SJCRH30 (cell line): ENCODE measurements at regions not wholly inside any gene's neighbourhood (a gene's known extent, or its start where the extent isn't known, plus 50 kb on each side); places are given as distances from the start of the nearest gene placed in this dataset.

Source experiments
- DNase-seq, 2 experiments: peaks; one replicate each; pipeline ENCODE4 v3.0.0-alpha.2; 2015 to 2020
- H3K27ac ChIP-seq: fragments of 250-450 bp; sonication (Bioruptor Pico); 2 replicates; pipeline ENCODE4 v1.5.1; 2020; ENCODE audit warnings: mild to moderate bottlenecking, moderate library complexity
- H3K27me3 ChIP-seq: fragments of 250-450 bp; sonication (Bioruptor Pico); 2 replicates; pipeline ENCODE4 v1.5.1; 2020; ENCODE audit warnings: mild to moderate bottlenecking, moderate library complexity
- H3K36me3 ChIP-seq: fragments of 250-450 bp; sonication (Bioruptor Pico); 2 replicates; pipeline ENCODE4 v1.5.1; 2020; ENCODE audit warnings: mild to moderate bottlenecking, moderate library complexity
- H3K4me1 ChIP-seq: fragments of 250-450 bp; sonication (Bioruptor Pico); 2 replicates; pipeline ENCODE4 v1.5.1; 2020; ENCODE audit warnings: mild to moderate bottlenecking, moderate library complexity
- H3K4me3 ChIP-seq: fragments of 250-450 bp; sonication (Bioruptor Pico); 2 replicates; pipeline ENCODE4 v1.5.1; 2020; ENCODE audit warnings: mild to moderate bottlenecking, moderate library complexity
- H3K9me3 ChIP-seq: fragments of 250-450 bp; sonication (Bioruptor Pico); replicated peaks from 2 replicates; pipeline ENCODE4 v1.5.1; 2020; ENCODE audit warnings: mild to moderate bottlenecking, moderate library complexity

GRCh38 chr2:60400462-60401246 lies 152.8 kb downstream of the BCL11A start:
- Histone ChIP-seq H3K27me3 (no peaks in the 10 kb centered on the region), H3K4me3 (no peak overlapping the region), H3K27ac (no peak overlapping the region), H3K36me3 (no peaks in the 10 kb centered on the region), H3K4me1 (peaks cover 17% of the 10 kb centered on the region), H3K9me3 (no peaks in the 10 kb centered on the region)
- peak in 1 of 2 experiments; percentile 54 for DNase-seq

- no peak for DNase-seq
- Histone ChIP-seq H3K27ac (no peak overlapping the region), H3K27me3 (no peaks in the 10 kb centered on the region), H3K9me3 (no peaks in the 10 kb centered on the region), H3K4me3 (no peak overlapping the region), H3K4me1 (peaks cover 7% of the 10 kb centered on the region), H3K36me3 (no peaks in the 10 kb centered on the region)
Measured at GRCh38 chr2:60394463-60394862, 159.0 kb downstream of the BCL11A start.

DNA sequence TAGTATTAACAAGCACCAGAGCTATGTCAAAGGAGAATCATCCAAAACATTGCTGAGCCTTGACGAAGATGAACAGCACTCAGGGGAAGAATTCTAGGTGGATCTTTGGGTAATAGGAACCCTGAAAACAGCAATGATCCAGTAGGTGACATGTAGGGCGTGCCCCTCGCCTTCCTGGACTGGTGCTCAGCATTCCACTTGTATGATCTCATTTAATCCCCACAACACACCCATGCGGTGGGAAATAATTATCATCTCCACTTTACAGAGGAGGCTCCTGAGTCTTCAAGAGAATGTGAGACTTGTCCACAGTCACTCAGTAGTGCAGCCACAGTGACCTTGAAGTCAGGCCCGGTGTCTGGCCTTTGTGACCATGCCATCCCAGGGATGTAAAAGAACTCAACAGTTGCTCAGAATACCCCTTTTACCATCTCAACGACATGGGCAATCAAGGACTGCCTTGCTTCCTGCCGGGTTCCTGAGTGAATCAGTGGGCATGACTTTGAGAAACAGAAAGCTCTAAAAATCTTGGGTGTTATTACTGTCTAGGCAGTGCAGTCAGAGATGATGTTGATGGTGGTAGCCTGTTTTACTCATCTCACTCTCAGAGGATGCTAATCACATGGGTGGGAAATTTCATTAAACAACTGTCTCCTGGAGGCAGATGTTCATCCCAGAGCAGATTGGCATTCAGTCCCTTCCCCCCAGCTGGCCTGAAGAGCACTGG lies 161.6 kb downstream of the BCL11A start:
- Histone ChIP-seq H3K4me1 (peaks cover 7% of the 10 kb centered on the region), H3K36me3 (no peaks in the 10 kb centered on the region), H3K9me3 (no peaks in the 10 kb centered on the region), H3K27ac (no peak overlapping the region), H3K4me3 (no peak overlapping the region), H3K27me3 (no peaks in the 10 kb centered on the region)
- DNase-seq = no peak

DNA sequence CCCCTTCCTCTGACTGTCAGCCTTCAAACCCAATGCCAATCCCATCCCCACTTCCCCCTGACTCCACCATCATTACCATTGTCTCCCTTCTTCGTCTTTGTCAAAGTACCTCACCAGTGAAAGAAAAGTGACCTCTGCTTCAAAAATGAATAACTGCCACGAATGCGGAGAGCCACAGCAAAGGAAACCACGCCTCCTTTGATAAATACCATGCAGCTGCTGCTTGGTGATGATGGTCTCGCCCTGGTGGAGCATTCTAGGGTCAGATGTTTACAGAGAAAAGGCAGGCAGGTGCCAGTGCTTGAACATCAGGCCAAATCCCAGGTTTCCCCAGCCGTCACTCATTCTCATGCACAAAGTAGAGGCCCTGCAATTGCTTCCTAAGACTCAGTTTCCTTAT lies 162.2 kb downstream of the BCL11A start:
- Histone ChIP-seq H3K4me1 (peaks cover 7% of the 10 kb centered on the region), H3K9me3 (no peaks in the 10 kb centered on the region), H3K27me3 (no peaks in the 10 kb centered on the region), H3K36me3 (no peaks in the 10 kb centered on the region), H3K4me3 (no peak overlapping the region), H3K27ac (no peak overlapping the region)
- peak; percentile 26 to 43 for DNase-seq

DNA sequence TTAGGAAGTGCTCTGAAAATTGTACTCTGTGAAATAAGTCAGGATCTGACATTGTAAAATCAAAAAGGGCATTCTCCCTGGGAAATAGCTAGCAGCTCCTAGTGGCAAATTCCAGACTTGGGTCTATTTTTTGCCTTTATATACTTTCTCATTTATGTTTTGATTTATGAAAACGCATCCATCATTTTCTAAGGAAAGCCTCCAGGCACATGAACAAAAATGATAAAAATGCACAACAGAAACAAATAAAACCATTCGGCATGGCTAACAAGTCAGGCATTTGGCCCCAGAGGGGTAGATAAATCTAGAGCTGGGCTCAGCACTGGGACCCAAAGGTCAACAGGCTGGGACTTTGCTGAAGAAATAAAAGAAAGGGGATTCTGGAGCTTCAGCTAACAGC lies 167.0 kb downstream of the BCL11A start:
- no peaks in the 10 kb centered on the region for H3K36me3 ChIP-seq
- H3K4me1 ChIP-seq = peaks cover 1% of the 10 kb centered on the region
- no peak for DNase-seq
- no peak overlapping the region for H3K4me3 ChIP-seq
- H3K27ac ChIP-seq = no peak overlapping the region
- no peaks in the 10 kb centered on the region for H3K9me3 ChIP-seq
- no peaks in the 10 kb centered on the region for H3K27me3 ChIP-seq

GRCh38 chr2:60385648-60386047 lies 167.8 kb downstream of the BCL11A start:
- DNase-seq = no peak
- H3K4me1 ChIP-seq = no peaks in the 10 kb centered on the region
- H3K36me3 ChIP-seq = no peaks in the 10 kb centered on the region
- H3K9me3 ChIP-seq = no peaks in the 10 kb centered on the region
- no peak overlapping the region for H3K27ac ChIP-seq
- H3K4me3 ChIP-seq = no peak overlapping the region
- H3K27me3 ChIP-seq = no peaks in the 10 kb centered on the region

GRCh38 chr2:60383401-60384143 lies 169.9 kb downstream of the BCL11A start:
- Histone ChIP-seq H3K27me3 (no peaks in the 10 kb centered on the region), H3K4me1 (no peaks in the 10 kb centered on the region), H3K9me3 (no peaks in the 10 kb centered on the region), H3K27ac (no peak overlapping the region), H3K36me3 (no peaks in the 10 kb centered on the region), H3K4me3 (no peak overlapping the region)
- no peak for DNase-seq

DNA sequence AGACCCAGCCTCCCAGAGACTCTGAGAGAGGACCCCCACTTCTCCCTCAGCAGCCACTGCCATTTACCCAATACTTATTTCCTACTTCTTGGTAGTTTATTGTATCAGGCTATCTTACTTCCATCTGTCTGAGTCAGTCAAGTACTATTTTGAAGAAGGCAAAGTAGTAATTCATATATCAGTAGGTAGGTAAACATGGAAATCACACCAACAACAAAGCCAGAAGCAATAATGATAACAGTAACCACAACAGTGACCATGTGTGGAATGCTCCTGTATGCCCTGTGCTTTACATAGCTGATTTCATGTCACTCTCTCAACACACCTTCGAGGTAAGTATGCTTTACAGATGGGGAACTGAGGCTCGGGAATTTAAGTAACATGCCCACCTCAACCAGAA lies 173.0 kb downstream of the BCL11A start:
- no peak overlapping the region for H3K27ac ChIP-seq
- H3K36me3 ChIP-seq = no peaks in the 10 kb centered on the region
- H3K27me3 ChIP-seq = no peaks in the 10 kb centered on the region
- no peak for DNase-seq
- H3K4me1 ChIP-seq = no peaks in the 10 kb centered on the region
- H3K4me3 ChIP-seq = no peak overlapping the region
- no peaks in the 10 kb centered on the region for H3K9me3 ChIP-seq

DNA sequence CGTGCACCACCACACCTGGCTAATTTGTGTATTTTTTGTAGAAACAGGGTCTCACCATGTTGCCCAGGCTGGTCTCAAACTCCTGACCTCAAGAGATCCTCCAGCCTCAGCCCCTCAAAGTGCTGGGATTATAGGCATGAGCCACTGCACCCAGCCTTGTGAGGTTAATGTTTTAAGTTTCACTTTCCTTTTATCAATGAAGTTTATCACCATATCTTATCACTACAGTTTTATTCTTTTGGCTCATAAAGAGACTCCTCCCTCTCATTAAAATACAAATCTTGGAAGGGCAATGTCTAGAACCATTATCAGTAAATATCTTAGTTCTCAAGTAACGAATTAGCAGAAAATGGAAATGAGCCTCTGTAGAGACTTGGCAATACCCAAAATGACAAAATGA lies 173.8 kb downstream of the BCL11A start:
- DNase-seq = no peak
- Histone ChIP-seq H3K36me3 (no peaks in the 10 kb centered on the region), H3K4me1 (no peaks in the 10 kb centered on the region), H3K9me3 (no peaks in the 10 kb centered on the region), H3K4me3 (no peak overlapping the region), H3K27me3 (no peaks in the 10 kb centered on the region), H3K27ac (no peak overlapping the region)

DNA sequence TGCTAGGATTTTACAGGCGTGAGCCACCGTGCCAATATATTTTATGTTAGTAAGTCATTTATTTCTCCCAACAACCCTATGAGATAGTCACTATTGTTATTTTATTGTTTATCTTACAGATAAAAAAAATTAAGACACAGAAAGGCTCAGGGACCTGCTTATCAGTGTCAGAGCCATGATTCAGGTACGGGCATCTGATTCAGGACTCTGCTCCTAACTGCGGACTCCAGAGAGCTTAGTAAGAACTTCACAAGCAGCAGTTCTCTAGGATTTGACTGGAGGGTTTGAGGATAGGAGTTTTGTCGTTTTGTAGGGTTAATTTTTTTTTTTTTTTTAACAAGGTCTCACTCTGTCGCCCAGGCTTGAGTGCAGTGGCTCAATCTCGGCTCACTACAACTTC lies 174.2 kb downstream of the BCL11A start:
- DNase-seq = no peak

GRCh38 chr2:60377825-60378224 lies 175.6 kb downstream of the BCL11A start:
- Histone ChIP-seq H3K4me3 (no peak overlapping the region), H3K4me1 (no peaks in the 10 kb centered on the region), H3K27ac (no peak overlapping the region), H3K36me3 (no peaks in the 10 kb centered on the region), H3K9me3 (no peaks in the 10 kb centered on the region), H3K27me3 (no peaks in the 10 kb centered on the region)
- no peak for DNase-seq

More for the DNA sequence above, 174.2 kb downstream of the BCL11A start:
- no peaks in the 10 kb centered on the region for H3K27me3 ChIP-seq
- H3K9me3 ChIP-seq = no peaks in the 10 kb centered on the region
- no peaks in the 10 kb centered on the region for H3K36me3 ChIP-seq
- no peak overlapping the region for H3K27ac ChIP-seq
- H3K4me3 ChIP-seq = no peak overlapping the region
- no peaks in the 10 kb centered on the region for H3K4me1 ChIP-seq

DNA sequence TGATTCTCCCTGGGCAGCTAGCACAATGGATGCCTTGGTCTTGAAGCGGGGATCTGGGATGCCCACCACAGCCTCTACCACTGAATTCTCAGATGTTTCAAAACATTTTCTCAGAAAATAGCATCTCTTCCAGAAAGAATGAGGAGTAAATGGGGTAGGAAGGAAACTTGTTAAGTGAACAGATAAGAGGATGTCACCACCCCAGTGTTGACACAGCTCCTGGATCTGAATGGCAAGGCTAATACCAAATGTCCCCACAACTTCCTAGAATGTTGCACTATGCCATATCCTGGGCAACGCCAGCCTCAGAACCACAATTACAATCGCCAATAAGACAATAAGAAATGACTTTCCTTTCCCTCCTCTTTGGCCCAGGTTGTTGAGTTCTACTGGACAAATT lies 177.2 kb downstream of the BCL11A start:
- H3K27ac ChIP-seq = no peak overlapping the region
- DNase-seq = no peak
- no peak overlapping the region for H3K4me3 ChIP-seq
- no peaks in the 10 kb centered on the region for H3K36me3 ChIP-seq
- no peaks in the 10 kb centered on the region for H3K4me1 ChIP-seq
- no peaks in the 10 kb centered on the region for H3K9me3 ChIP-seq
- H3K27me3 ChIP-seq = no peaks in the 10 kb centered on the region

DNA sequence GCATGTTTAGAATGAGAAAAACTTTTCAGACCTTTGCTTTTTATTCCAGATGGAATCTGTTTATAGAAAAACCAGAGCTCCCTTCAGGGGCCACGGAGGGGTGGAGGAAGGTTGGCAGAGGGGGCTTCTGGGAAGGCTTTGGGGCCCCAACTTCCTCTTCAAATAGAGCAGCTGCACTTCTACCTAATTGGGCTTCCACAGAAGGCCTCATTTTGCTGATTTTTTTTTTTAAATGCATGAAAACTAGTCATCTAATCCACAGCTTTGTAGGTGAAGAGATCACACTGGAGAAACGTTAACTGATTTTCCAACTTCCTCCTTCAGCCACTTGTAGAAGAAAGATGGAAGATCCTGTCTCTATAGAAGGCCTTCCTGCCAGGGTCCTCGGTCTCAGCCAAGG lies 181.8 kb downstream of the BCL11A start:
- no peak for DNase-seq
- Histone ChIP-seq H3K36me3 (no peaks in the 10 kb centered on the region), H3K9me3 (no peaks in the 10 kb centered on the region; the same call in 1 of the 2 replicates), H3K27ac (no peak overlapping the region), H3K4me3 (no peak overlapping the region), H3K27me3 (no peaks in the 10 kb centered on the region), H3K4me1 (peaks cover 10% of the 10 kb centered on the region)

- Histone ChIP-seq H3K9me3 (no peaks in the 10 kb centered on the region; the same call in 1 of the 2 replicates), H3K27me3 (no peaks in the 10 kb centered on the region), H3K36me3 (no peaks in the 10 kb centered on the region), H3K4me3 (no peak overlapping the region), H3K27ac (no peak overlapping the region), H3K4me1 (peaks cover 15% of the 10 kb centered on the region)
- DNase-seq = no peak
Measured at GRCh38 chr2:60371219-60371618, 182.2 kb downstream of the BCL11A start.

- H3K4me3 ChIP-seq = no peak overlapping the region
- no peaks in the 10 kb centered on the region; the same call in 1 of the 2 replicates for H3K9me3 ChIP-seq
- H3K27me3 ChIP-seq = no peaks in the 10 kb centered on the region
- no peaks in the 10 kb centered on the region for H3K36me3 ChIP-seq
- peaks cover 19% of the 10 kb centered on the region for H3K4me1 ChIP-seq
- H3K27ac ChIP-seq = no peak overlapping the region
- DNase-seq = no peak
Measured at GRCh38 chr2:60370814-60371213, 182.6 kb downstream of the BCL11A start.
